Karpas-422 (cell line): ENCODE measurements at regions not wholly inside any gene's neighbourhood (a gene's known extent, or its start where the extent isn't known, plus 50 kb on each side); places are given as distances from the start of the nearest gene placed in this dataset.
A peak's percentile ranks its signal among the peaks of the same experiment; 100 is the strongest.

Experiments used
- DNase-seq: peaks from one replicate; pipeline ENCODE4 v3.0.0-alpha.2; 2015
- H2AFZ ChIP-seq: fragments of 200-600 bp; sonication (generic); 2 replicates; pipeline ENCODE4 v1.6.1; 2014; ENCODE audit warnings: antibody characterized with exemption, low read length, mixed read lengths
- H3K27ac ChIP-seq: fragments of 200-600 bp; sonication (generic); 2 replicates; pipeline ENCODE4 v1.5.1; 2014; ENCODE audit warnings: mild to moderate bottlenecking, low read length, moderate library complexity
- H3K27me3 ChIP-seq: fragments of 200-600 bp; sonication (generic); 2 replicates; pipeline ENCODE4 v1.6.1; 2014; ENCODE audit warnings: low read length, mixed read lengths
- H3K36me3 ChIP-seq: fragments of 200-600 bp; sonication (generic); 2 replicates; pipeline ENCODE4 v1.6.1; 2014; ENCODE audit warnings: low read length, mixed read lengths; ENCODE audit not compliant: insufficient read depth
- H3K4me1 ChIP-seq: fragments of 200-600 bp; sonication (generic); 2 replicates; pipeline ENCODE4 v1.6.1; 2014; ENCODE audit warnings: mild to moderate bottlenecking, low read length, mixed read lengths
- H3K4me2 ChIP-seq: fragments of 200-600 bp; sonication (generic); 2 replicates; pipeline ENCODE4 v1.6.1; 2014; ENCODE audit warnings: low read length, low read depth, mild to moderate bottlenecking; ENCODE audit not compliant: poor library complexity, severe bottlenecking
- H3K4me3 ChIP-seq: fragments of 200-600 bp; sonication (generic); 2 replicates; pipeline ENCODE4 v1.5.1; 2014; ENCODE audit warnings: mild to moderate bottlenecking, antibody characterized with exemption, low read length, mixed read lengths
- H3K79me2 ChIP-seq: fragments of 200-600 bp; sonication (generic); 2 replicates; pipeline ENCODE4 v1.6.1; 2014; ENCODE audit warnings: mild to moderate bottlenecking, low read length, mixed read lengths
- H3K9ac ChIP-seq: fragments of 200-600 bp; sonication (generic); 2 replicates; pipeline ENCODE4 v1.6.0; 2014; ENCODE audit warnings: low read length
- H3K9me2 ChIP-seq: fragments of 200-600 bp; sonication (generic), shearing (Covaris generic); replicated peaks from 2 replicates; pipeline ENCODE4 v1.6.0; 2014; ENCODE audit warnings: mild to moderate bottlenecking, low read length, moderate library complexity; ENCODE audit not compliant: insufficient read depth
- H3K9me3 ChIP-seq: fragments of 300-700, 200-600 bp; sonication (generic); 2 replicates; pipeline ENCODE4 v1.6.1; 2014; ENCODE audit warnings: low read length, mixed read lengths
- H4K20me1 ChIP-seq: fragments of 200-600 bp; sonication (generic); 2 replicates; pipeline ENCODE4 v1.6.1; 2014; ENCODE audit warnings: mild to moderate bottlenecking, antibody characterized with exemption, low read length, low read depth; ENCODE audit not compliant: insufficient read depth

GRCh38 chr18:30915336-30915988 is 127.1 kb downstream of the DSC3 start:
- no peak overlapping the region for H3K4me3 ChIP-seq
- no peak overlapping the region for H3K9ac ChIP-seq
- no peaks in the 10 kb centered on the region for H3K9me3 ChIP-seq
- no peaks in the 10 kb centered on the region for H3K27me3 ChIP-seq
- no peak overlapping the region for H2AFZ ChIP-seq
- no peak for DNase-seq
- no peaks in the 10 kb centered on the region for H3K36me3 ChIP-seq
- no peaks in the 10 kb centered on the region for H3K4me1 ChIP-seq
- H3K4me2 ChIP-seq, result no peak overlapping the region
- no peaks in the 10 kb centered on the region for H3K79me2 ChIP-seq
- H4K20me1 ChIP-seq, result no peaks in the 10 kb centered on the region
- H3K9me2 ChIP-seq, result no peaks in the 10 kb centered on the region
- H3K27ac ChIP-seq, result no peak overlapping the region

- Histone ChIP-seq H2AFZ (no peak overlapping the region), H3K4me2 (no peak overlapping the region), H3K9ac (no peak overlapping the region), H3K27ac (no peak overlapping the region), H3K9me3 (no peaks in the 10 kb centered on the region), H3K27me3 (no peaks in the 10 kb centered on the region; the same call in 1 of the 2 replicates), H3K4me3 (no peak overlapping the region), H4K20me1 (no peaks in the 10 kb centered on the region), H3K36me3 (no peaks in the 10 kb centered on the region), H3K4me1 (no peaks in the 10 kb centered on the region), H3K79me2 (no peaks in the 10 kb centered on the region), H3K9me2 (no peaks in the 10 kb centered on the region)
- no peak for DNase-seq
Observed at GRCh38 chr18:30908381-30908780, 134.2 kb downstream of the DSC3 start.

- Histone ChIP-seq H3K9ac (no peak overlapping the region), H3K4me3 (no peak overlapping the region), H3K27ac (no peak overlapping the region), H3K36me3 (no peaks in the 10 kb centered on the region), H3K79me2 (no peaks in the 10 kb centered on the region), H3K9me2 (no peaks in the 10 kb centered on the region), H3K9me3 (no peaks in the 10 kb centered on the region), H3K4me2 (no peak overlapping the region), H4K20me1 (no peaks in the 10 kb centered on the region), H3K4me1 (no peaks in the 10 kb centered on the region), H2AFZ (no peak overlapping the region), H3K27me3 (no peaks in the 10 kb centered on the region; the same call in 1 of the 2 replicates)
- DNase-seq, result no peak
Observed at GRCh38 chr18:30903566-30903965, 139.0 kb downstream of the DSC3 start.

- Histone ChIP-seq H3K36me3 (no peaks in the 10 kb centered on the region), H3K9me3 (no peaks in the 10 kb centered on the region), H3K4me2 (no peak overlapping the region), H3K9ac (no peak overlapping the region), H4K20me1 (no peaks in the 10 kb centered on the region), H2AFZ (no peak overlapping the region), H3K9me2 (no peaks in the 10 kb centered on the region), H3K4me3 (no peak overlapping the region), H3K27ac (no peak overlapping the region), H3K79me2 (no peaks in the 10 kb centered on the region), H3K27me3 (no peaks in the 10 kb centered on the region), H3K4me1 (no peaks in the 10 kb centered on the region)
- peak; percentile 67 for DNase-seq
Observed at GRCh38 chr18:30889519-30890301, 152.8 kb downstream of the DSC3 start.

GRCh38 chr18:30888344-30888743 is 154.2 kb downstream of the DSC3 start:
- H3K4me2 ChIP-seq, result no peak overlapping the region
- no peak overlapping the region for H3K27ac ChIP-seq
- H3K4me3 ChIP-seq, result no peak overlapping the region
- H3K36me3 ChIP-seq, result no peaks in the 10 kb centered on the region
- no peaks in the 10 kb centered on the region for H3K4me1 ChIP-seq
- no peaks in the 10 kb centered on the region for H3K79me2 ChIP-seq
- no peaks in the 10 kb centered on the region for H4K20me1 ChIP-seq
- no peak overlapping the region for H3K9ac ChIP-seq
- no peaks in the 10 kb centered on the region for H3K9me3 ChIP-seq
- no peaks in the 10 kb centered on the region for H3K27me3 ChIP-seq
- no peak for DNase-seq
- no peaks in the 10 kb centered on the region for H3K9me2 ChIP-seq
- no peak overlapping the region for H2AFZ ChIP-seq

GRCh38 chr18:30886998-30887397 is 155.5 kb downstream of the DSC3 start:
- Histone ChIP-seq H3K9me3 (no peaks in the 10 kb centered on the region), H3K79me2 (no peaks in the 10 kb centered on the region), H3K36me3 (no peaks in the 10 kb centered on the region), H3K4me1 (no peaks in the 10 kb centered on the region), H2AFZ (no peak overlapping the region), H3K4me3 (no peak overlapping the region), H3K9me2 (no peaks in the 10 kb centered on the region), H3K27me3 (no peaks in the 10 kb centered on the region), H4K20me1 (no peaks in the 10 kb centered on the region), H3K27ac (no peak overlapping the region), H3K9ac (no peak overlapping the region), H3K4me2 (no peak overlapping the region)
- no peak for DNase-seq

GRCh38 chr18:30870466-30870865 is 172.1 kb downstream of the DSC3 start:
- no peak overlapping the region for H3K27ac ChIP-seq
- DNase-seq, result no peak
- no peaks in the 10 kb centered on the region for H3K79me2 ChIP-seq
- H3K9me2 ChIP-seq, result no peaks in the 10 kb centered on the region
- no peak overlapping the region for H3K4me3 ChIP-seq
- H3K4me1 ChIP-seq, result no peaks in the 10 kb centered on the region
- H3K4me2 ChIP-seq, result no peak overlapping the region
- no peaks in the 10 kb centered on the region for H3K9me3 ChIP-seq
- no peaks in the 10 kb centered on the region for H4K20me1 ChIP-seq
- H3K36me3 ChIP-seq, result no peaks in the 10 kb centered on the region
- H3K27me3 ChIP-seq, result 0 out of 2 replicates have a peak, but pooled peaks cover 3% of the 10 kb centered on the region
- no peak overlapping the region for H3K9ac ChIP-seq
- H2AFZ ChIP-seq, result no peak overlapping the region

- no peak for DNase-seq
- Histone ChIP-seq H3K79me2 (no peaks in the 10 kb centered on the region), H3K27ac (no peak overlapping the region), H2AFZ (no peak overlapping the region), H3K9me3 (no peaks in the 10 kb centered on the region), H3K4me3 (no peak overlapping the region), H3K9ac (no peak overlapping the region), H3K27me3 (no peaks in the 10 kb centered on the region), H3K9me2 (no peaks in the 10 kb centered on the region), H4K20me1 (no peaks in the 10 kb centered on the region), H3K4me2 (no peak overlapping the region), H3K36me3 (no peaks in the 10 kb centered on the region), H3K4me1 (no peaks in the 10 kb centered on the region)
Observed at GRCh38 chr18:30862900-30863299, 179.6 kb downstream of the DSC3 start.
